ENCODE measurements at regions not wholly inside any gene's neighbourhood (a gene's known extent, or its start where the extent isn't known, plus 50 kb on each side); places are given as distances from the start of the nearest gene placed in this dataset.

- TF ChIP-seq EZH2 (IDR thresholded peaks at IDR 0.05) (no peak), CTCF (IDR thresholded peaks at IDR 0.05) (no peak), EZH2phosphoT487 (IDR thresholded peaks at IDR 0.05) (no peak)
Observed at GRCh38 chr3:72393455-72393854, 454.8 kb downstream of the SHQ1 start.
